Prostate gland (tissue), 2 donors: ENCODE measurements at regions not wholly inside any gene's neighbourhood (a gene's known extent, or its start where the extent isn't known, plus 50 kb on each side); places are given as distances from the start of the nearest gene placed in this dataset.

Experiments used
- DNase-seq: peaks from one replicate; pipeline ENCODE4 v3.0.0-alpha.2; 2019; ENCODE audit warnings: low spot score
- H3K27ac ChIP-seq, 2 donors: fragments of 200-600 bp; sonication (generic); 2 replicates each; pipeline ENCODE4 v1.5.1; 2017 to 2019
- H3K27me3 ChIP-seq: fragments of 200-600 bp; sonication (generic); replicated peaks from 2 replicates; pipeline ENCODE4 v1.5.1; 2019; ENCODE audit not compliant: insufficient read depth
- H3K36me3 ChIP-seq, 2 donors: fragments of 200-600 bp; sonication (generic); 1 replicate in 1 of 2; 2 replicates in 1 of 2; pipeline versions ENCODE4 v1.5.1 to v1.8.1; 2017 to 2019
- H3K4me1 ChIP-seq: fragments of 200-600 bp; sonication (generic); replicated peaks from 2 replicates; pipeline ENCODE4 v1.5.1; 2019
- H3K4me3 ChIP-seq, 2 donors: fragments of 200-600 bp; sonication (generic); 2 replicates each; pipeline ENCODE4 v1.5.1; 2017 to 2019
- H3K9me3 ChIP-seq: fragments of 200-600 bp; sonication (generic); 2 replicates; pipeline ENCODE4 v1.5.1; 2017
- CTCF ChIP-seq, 4 experiments: fragments of 200-600 bp in 2 of 4; fragments of 450-650 bp in 2 of 4; sonication (generic) in 2 of 4; IDR thresholded peaks; 1 replicate in 3 of 4; 2 replicates in 1 of 4; pipeline ENCODE4 v1.5.1; 2016 to 2019; ENCODE audit warnings: antibody characterized with exemption in 4 of 4, mild to moderate bottlenecking in 2 of 4, moderate library complexity in 2 of 4
- POLR2A ChIP-seq: fragments of 450-650 bp; IDR thresholded peaks from one replicate; pipeline ENCODE4 v1.6.1; 2016; ENCODE audit warnings: antibody characterized with exemption, mild to moderate bottlenecking
- POLR2AphosphoS5 ChIP-seq: sonication (generic); formaldehyde crosslinking; IDR thresholded peaks from one replicate; pipeline ENCODE4 v1.6.1; 2017; ENCODE audit warnings: antibody characterized with exemption
- WGBS: methylation state at CpG from one replicate; pipeline ENCODE4 v1.1.5; 2018; 5-methylcytosine and 5-hydroxymethylcytosine counted together
- intact Hi-C: fragments of 100-400 bp; cut with DNase I; formaldehyde crosslinking; loops from one replicate; pipeline ENCODE4 v1.14.2; 2022

GRCh38 chr2:566379-567313 lies 110.6 kb downstream of the TMEM18 start:
- Histone ChIP-seq H3K4me3 (no peak overlapping the region), H3K27ac (no peak overlapping the region), H3K9me3 (no peaks in the 10 kb centered on the region), H3K27me3 (no peaks in the 10 kb centered on the region), H3K4me1 (no peaks in the 10 kb centered on the region), H3K36me3 (no peaks in the 10 kb centered on the region)
- TF ChIP-seq POLR2A (no peak), POLR2AphosphoS5 (no peak), CTCF (IDR thresholded peaks at IDR 0.05) (no peak)
- WGBS, result 91% methylated on average over 18 of the region's 19 CpGs
- no peak for DNase-seq
- intact Hi-C loops, result no loop called here

DNA sequence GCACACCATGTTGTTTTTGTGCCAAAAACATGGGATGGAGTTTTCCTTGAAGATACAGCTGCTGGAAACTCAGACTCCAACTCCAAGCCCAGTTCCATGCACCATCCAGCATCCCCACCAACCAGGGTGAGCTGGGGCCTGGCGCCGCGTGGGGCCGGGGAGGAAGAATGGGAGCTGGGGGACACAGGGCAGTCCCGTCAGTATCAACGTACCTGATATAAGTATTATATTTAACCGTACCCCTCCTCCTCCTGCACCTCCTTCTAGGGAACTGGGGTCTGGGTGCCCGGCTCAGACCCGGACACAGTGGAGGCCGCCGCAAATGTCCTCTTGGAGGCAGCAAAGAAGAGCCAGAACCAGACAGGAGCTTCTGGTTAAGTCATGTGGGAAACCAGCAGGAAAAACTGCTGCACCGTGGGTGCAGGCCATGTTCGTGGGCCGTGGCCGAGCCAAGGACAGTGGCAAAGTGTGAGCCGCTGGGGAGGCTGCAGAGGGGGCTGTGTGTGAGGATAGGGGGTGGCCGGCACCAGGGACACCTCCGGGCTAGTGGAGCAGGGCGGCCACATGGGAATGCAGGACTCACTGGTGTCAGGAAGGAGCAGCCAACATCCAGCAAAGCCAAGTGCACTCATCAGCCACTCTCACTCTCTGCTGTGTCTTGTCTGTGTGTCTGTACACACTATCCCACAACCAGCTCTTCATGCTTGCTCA lies 112.6 kb downstream of the TMEM18 start:
- intact Hi-C loops, result no loop called here
- H3K27ac ChIP-seq, result no peak overlapping the region
- 95% methylated on average over 19 of the region's 19 CpGs for WGBS
- H3K36me3 ChIP-seq, result no peaks in the 10 kb centered on the region
- H3K27me3 ChIP-seq, result no peaks in the 10 kb centered on the region
- no peak overlapping the region for H3K4me3 ChIP-seq
- no peak for TF ChIP-seq POLR2AphosphoS5
- no peak for TF ChIP-seq POLR2A
- TF ChIP-seq CTCF (IDR thresholded peaks at IDR 0.05), result no peak
- no peaks in the 10 kb centered on the region for H3K4me1 ChIP-seq
- DNase-seq, result no peak
- no peaks in the 10 kb centered on the region for H3K9me3 ChIP-seq

GRCh38 chr2:563512-563911 lies 113.7 kb downstream of the TMEM18 start:
- Histone ChIP-seq H3K4me1 (no peaks in the 10 kb centered on the region), H3K4me3 (no peak overlapping the region), H3K27ac (no peak overlapping the region), H3K9me3 (no peaks in the 10 kb centered on the region), H3K36me3 (no peaks in the 10 kb centered on the region), H3K27me3 (no peaks in the 10 kb centered on the region)
- no peak for DNase-seq
- TF ChIP-seq POLR2AphosphoS5, result no peak
- TF ChIP-seq CTCF (IDR thresholded peaks at IDR 0.05), result no peak
- TF ChIP-seq POLR2A, result no peak
- WGBS, result 77% methylated on average over 10 of the region's 10 CpGs
- intact Hi-C loops, result no loop called here

GRCh38 chr2:562391-563364 lies 114.5 kb downstream of the TMEM18 start:
- no peaks in the 10 kb centered on the region for H3K4me1 ChIP-seq
- no peak overlapping the region for H3K27ac ChIP-seq
- no peaks in the 10 kb centered on the region for H3K9me3 ChIP-seq
- no peak overlapping the region for H3K4me3 ChIP-seq
- H3K36me3 ChIP-seq, result no peaks in the 10 kb centered on the region
- no peaks in the 10 kb centered on the region for H3K27me3 ChIP-seq
- no peak for TF ChIP-seq POLR2A
- WGBS, result 90% methylated on average over 24 of the region's 33 CpGs
- intact Hi-C loops, result no loop called here
- no peak for DNase-seq

- Histone ChIP-seq H3K27ac (no peak overlapping the region), H3K36me3 (no peaks in the 10 kb centered on the region), H3K4me1 (peaks cover 10% of the 10 kb centered on the region), H3K4me3 (no peak overlapping the region), H3K27me3 (no peaks in the 10 kb centered on the region), H3K9me3 (no peaks in the 10 kb centered on the region)
- WGBS, result 66% methylated on average over 14 of the region's 14 CpGs
- DNase-seq, result no peak
- intact Hi-C loops, result no loop called here
- TF ChIP-seq POLR2AphosphoS5 (peak; percentile 63), POLR2A (no peak), CTCF (IDR thresholded peaks at IDR 0.05) (no peak)
Measured at GRCh38 chr2:558879-559278, 118.3 kb downstream of the TMEM18 start.
